ENCODE measurements at regions not wholly inside any gene's neighbourhood (a gene's known extent, or its start where the extent isn't known, plus 50 kb on each side); places are given as distances from the start of the nearest gene placed in this dataset.

DNA sequence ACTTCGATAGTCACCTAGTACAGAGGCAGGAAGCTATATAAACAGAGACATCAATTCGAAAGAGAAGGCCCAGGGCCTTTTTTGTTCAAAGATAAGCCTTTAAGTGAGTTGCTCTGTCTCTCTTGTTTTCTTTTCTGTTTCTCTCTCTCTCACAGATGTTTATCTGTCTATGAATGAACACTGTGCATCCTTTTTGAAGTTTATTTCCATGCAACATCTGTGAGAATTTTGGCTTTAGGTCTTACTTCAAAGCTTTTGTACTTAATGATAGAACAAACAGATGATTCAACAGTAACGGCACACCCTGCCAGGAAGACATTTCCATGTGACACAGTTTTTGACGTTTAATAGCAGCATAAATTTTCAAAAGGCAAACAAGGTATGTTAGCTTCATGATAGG is 1413.1 kb upstream of the CDH6 start:
- Histone ChIP-seq H3K9me3 (no peaks in the 10 kb centered on the region), H3K36me3 (ENCODE audit: low read depth, missing control alignments) (no peaks in the 10 kb centered on the region), H3K4me3 (no peak overlapping the region), H3K27ac (no peak overlapping the region), H3K4me1 (no peaks in the 10 kb centered on the region), H3K27me3 (no peaks in the 10 kb centered on the region)
- no peak for TF ChIP-seq POLR2A (IDR thresholded peaks at IDR 0.05)
- TF ChIP-seq, protein P1, sequence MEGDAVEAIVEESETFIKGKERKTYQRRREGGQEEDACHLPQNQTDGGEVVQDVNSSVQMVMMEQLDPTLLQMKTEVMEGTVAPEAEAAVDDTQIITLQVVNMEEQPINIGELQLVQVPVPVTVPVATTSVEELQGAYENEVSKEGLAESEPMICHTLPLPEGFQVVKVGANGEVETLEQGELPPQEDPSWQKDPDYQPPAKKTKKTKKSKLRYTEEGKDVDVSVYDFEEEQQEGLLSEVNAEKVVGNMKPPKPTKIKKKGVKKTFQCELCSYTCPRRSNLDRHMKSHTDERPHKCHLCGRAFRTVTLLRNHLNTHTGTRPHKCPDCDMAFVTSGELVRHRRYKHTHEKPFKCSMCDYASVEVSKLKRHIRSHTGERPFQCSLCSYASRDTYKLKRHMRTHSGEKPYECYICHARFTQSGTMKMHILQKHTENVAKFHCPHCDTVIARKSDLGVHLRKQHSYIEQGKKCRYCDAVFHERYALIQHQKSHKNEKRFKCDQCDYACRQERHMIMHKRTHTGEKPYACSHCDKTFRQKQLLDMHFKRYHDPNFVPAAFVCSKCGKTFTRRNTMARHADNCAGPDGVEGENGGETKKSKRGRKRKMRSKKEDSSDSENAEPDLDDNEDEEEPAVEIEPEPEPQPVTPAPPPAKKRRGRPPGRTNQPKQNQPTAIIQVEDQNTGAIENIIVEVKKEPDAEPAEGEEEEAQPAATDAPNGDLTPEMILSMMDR (IDR thresholded peaks at IDR 0.05), result no peak
- intact Hi-C loops (cut with DNase I; ENCODE audit: low total_unique reads), result no loop called here
- WGBS, 2 donors, result 71 to 72% methylated on average over 4 of the region's 4 CpGs
- DNase-seq, result no peak

DNA sequence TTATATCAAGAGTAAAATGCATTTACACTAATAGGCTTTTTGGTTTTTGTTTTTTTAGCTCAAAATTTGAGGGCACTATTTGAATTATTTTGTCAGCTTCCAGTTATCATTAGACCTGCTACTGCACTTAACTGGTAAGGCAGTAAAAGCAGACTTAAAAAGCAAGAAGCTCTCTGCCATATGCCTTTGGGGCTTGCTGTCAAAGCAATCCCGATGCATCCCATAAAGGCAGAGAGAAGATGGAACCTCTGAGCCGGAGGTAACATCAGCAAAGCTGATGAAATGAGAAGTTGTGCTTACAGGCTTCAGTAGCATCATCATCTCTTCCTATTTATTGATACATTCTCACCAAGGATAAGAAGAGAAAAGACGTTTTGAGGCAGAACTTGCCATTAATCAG is 1414.3 kb upstream of the CDH6 start:
- 68 to 81% methylated on average over 3 of the region's 3 CpGs for WGBS, 2 donors
- Histone ChIP-seq H3K27ac (no peak overlapping the region), H3K4me3 (no peak overlapping the region), H3K27me3 (no peaks in the 10 kb centered on the region), H3K9me3 (no peaks in the 10 kb centered on the region), H3K36me3 (ENCODE audit: low read depth, missing control alignments) (no peaks in the 10 kb centered on the region), H3K4me1 (no peaks in the 10 kb centered on the region)
- intact Hi-C loops (cut with DNase I; ENCODE audit: low total_unique reads), result no loop called here
- TF ChIP-seq, protein P1 (IDR thresholded peaks at IDR 0.05), result no peak
- TF ChIP-seq POLR2A (IDR thresholded peaks at IDR 0.05), result no peak
- no peak for DNase-seq

DNA sequence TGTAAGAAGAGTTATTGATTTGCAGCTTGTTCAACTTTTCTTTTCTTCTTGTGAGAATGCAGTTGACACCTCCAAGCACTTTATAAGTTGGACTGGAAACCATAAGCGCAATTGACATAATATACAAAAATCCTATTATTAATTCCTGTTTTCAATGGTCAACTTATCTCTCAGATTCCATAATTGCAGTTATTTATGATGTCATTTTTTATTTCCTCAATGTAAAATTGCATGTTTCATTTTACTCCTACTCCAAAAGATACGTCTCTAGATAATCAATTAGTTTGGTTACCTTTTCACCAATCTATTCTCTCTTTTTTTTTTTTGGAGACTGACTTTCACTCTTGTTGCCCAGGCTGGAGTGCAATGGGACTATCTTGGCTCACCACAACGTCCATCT is 1416.1 kb upstream of the CDH6 start:
- no peaks in the 10 kb centered on the region for H3K36me3 ChIP-seq (ENCODE audit: low read depth, missing control alignments)
- no peaks in the 10 kb centered on the region for H3K9me3 ChIP-seq
- H3K27ac ChIP-seq, result no peak overlapping the region
- 79 to 82% methylated on average over 3 of the region's 3 CpGs for WGBS, 2 donors
- TF ChIP-seq POLR2A (IDR thresholded peaks at IDR 0.05), result no peak
- TF ChIP-seq, protein P1 (IDR thresholded peaks at IDR 0.05), result no peak
- H3K27me3 ChIP-seq, result no peaks in the 10 kb centered on the region
- H3K4me1 ChIP-seq, result no peaks in the 10 kb centered on the region
- DNase-seq, result no peak
- no peak overlapping the region for H3K4me3 ChIP-seq
- intact Hi-C loops (cut with DNase I; ENCODE audit: low total_unique reads), result no loop called here

DNA sequence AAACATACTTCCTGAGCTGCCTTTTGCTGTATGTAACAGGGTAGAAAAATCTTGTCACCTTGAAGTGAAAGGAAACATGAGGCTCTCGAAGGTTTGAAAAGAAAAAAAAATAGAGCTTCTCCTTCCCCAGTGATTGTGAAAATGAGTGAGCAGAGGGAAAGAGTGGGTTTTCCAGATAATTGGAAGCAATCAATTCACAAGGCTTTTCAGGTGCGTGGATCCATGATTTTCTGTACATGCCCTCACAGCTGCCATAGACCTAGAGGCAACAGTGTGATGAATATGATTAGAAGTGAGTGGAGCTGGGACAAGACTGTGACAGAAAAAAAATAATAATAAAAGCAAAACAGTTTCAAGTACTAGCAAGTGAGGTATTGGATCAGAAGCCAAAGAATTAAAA is 1422.5 kb upstream of the CDH6 start:
- 70 to 80% methylated on average over 2 of the region's 2 CpGs for WGBS, 2 donors
- H3K27me3 ChIP-seq, result no peaks in the 10 kb centered on the region
- DNase-seq, result no peak
- TF ChIP-seq, protein P1 (IDR thresholded peaks at IDR 0.05), result no peak
- no peak for TF ChIP-seq POLR2A (IDR thresholded peaks at IDR 0.05)
- intact Hi-C loops (cut with DNase I; ENCODE audit: low total_unique reads), result no loop called here
- H3K4me3 ChIP-seq, result no peak overlapping the region
- no peaks in the 10 kb centered on the region for H3K36me3 ChIP-seq (ENCODE audit: low read depth, missing control alignments)
- no peak overlapping the region for H3K27ac ChIP-seq
- no peaks in the 10 kb centered on the region for H3K4me1 ChIP-seq
- no peaks in the 10 kb centered on the region for H3K9me3 ChIP-seq

DNA sequence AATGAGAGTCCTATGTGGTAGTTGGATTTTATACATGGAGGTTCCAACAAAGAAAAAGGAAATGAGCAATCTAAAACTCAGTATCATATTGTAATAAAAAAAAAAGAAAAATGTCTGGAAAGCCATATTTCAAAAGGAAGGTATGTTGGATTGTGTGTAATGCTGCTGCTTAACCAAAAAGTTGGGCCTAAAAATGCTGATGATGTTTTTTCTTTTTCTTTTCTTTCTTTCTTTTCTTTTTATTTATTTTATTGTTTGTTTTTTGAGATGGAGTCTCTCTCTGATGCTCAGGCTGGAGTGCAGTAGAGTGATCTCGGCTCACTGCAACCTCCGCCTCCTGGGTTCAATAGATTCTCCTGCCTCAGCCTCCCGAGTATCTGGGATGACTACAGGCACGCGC is 1424.0 kb upstream of the CDH6 start:
- Histone ChIP-seq H3K36me3 (ENCODE audit: low read depth, missing control alignments) (no peaks in the 10 kb centered on the region), H3K4me1 (no peaks in the 10 kb centered on the region), H3K9me3 (no peaks in the 10 kb centered on the region), H3K27me3 (no peaks in the 10 kb centered on the region), H3K4me3 (no peak overlapping the region), H3K27ac (no peak overlapping the region)
- no peak for DNase-seq
- intact Hi-C loops (cut with DNase I; ENCODE audit: low total_unique reads), result no loop called here
- WGBS, 2 donors, result 86 to 88% methylated on average over 5 of the region's 5 CpGs
- no peak for TF ChIP-seq POLR2A (IDR thresholded peaks at IDR 0.05)
- TF ChIP-seq, protein P1 (IDR thresholded peaks at IDR 0.05), result no peak

Measured in testis (tissue), 2 donors.